ENCODE measurements at regions not wholly inside any gene's neighbourhood (a gene's known extent, or its start where the extent isn't known, plus 50 kb on each side); places are given as distances from the start of the nearest gene placed in this dataset.
"Not testable (repeated sequence)": the region's sequence is repeated elsewhere in the genome, so short reads cannot be mapped to it uniquely, and the experiment has no call there.

DNA sequence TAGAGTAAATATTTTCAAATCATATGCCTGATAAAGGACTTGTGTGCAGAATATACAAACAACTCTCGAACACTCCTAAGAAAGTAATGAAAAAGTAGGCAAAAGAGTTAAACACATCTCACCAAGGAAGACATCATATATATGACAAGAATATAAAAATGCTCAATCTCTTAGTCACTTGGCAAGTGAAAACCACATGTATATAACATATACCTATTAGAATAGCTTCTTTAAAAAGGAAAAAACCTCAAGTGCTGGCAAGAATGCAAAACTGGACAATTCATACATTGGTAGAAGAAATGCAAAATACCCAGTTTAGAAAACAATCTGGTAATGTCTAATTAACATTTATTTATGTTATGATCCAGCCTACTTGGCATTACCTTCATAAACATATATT, 146.6 kb upstream of the DGKB start:
- DNase-seq (ENCODE audit: low spot score) = no peak

DNA sequence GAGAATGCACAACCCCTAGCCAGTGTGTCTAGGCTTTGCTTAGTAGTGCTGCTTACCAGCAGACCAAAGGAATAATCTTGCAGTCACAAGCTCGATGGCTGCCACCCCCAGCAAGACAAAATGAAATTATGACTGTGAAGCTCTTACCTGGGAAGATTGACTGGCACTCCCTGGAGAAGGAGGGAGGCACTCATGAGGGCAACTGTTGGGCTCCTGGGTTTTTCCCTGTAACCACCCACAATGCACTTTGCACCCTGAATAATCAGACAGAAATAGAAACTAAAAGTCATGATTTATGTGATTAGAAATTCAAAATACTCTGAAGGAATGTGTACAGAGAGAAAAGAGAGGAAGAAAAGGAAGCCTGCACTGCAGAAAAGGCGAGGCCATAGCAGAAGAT, 144.3 kb upstream of the DGKB start:
- no peak for DNase-seq (ENCODE audit: low spot score)

DNA sequence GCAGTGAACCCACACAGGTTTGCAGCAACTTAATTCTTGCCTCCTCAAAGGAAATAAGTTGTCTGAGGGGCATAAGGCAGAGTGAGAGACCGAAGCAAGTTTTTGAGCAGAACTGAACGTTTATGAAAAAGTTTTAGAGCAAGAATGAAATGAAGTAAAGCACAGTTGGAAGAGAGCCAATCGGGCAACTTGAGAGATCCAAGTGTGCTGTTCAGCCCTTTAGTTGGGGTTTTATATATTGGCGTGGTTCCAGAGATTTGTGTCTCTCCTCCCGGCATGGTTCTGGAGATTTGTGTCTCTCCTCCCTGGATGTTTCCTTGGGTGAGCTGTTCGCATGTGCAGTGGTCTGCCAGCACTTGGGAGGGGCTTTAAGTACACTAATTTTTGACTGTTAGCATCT, 141.4 kb upstream of the DGKB start:
- no peak for DNase-seq (ENCODE audit: low spot score)

DNA sequence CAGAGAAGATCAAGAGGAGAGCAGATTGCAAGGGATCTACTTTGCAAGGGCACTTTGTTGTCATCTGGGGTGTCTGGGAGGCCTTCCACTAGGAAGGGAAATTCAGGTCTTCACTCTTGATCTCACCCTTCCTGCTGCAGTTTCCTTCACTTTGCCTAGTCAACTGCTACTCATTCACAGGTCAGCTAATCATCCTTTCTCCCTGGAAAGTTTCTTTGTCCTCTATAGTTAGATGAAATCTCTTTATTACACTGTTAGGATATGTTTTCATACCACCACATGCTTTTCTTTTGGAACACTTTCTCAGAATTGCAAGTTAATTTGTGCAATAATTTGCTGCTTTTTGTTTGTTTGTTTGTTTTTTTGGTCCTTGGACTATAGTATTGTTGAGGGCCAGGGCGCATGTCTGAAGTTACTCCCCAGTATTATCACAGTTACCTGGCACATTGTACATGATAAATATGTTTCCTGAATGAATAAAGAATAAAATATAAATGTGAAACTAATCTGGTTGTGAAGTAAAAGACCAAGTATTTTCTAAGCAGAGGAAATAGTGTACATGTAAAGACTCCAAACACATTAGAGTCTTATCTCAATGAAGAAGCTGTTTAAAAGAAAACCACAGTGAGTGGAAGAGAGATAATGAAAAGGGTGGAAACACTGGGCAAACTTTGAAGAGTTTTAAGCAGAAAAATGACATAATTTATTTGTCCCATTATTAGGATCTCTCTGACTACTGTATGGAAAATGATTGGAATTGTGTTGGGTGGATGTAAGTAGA, 139.9 kb upstream of the DGKB start:
- DNase-seq (ENCODE audit: low spot score) = no peak

DNA sequence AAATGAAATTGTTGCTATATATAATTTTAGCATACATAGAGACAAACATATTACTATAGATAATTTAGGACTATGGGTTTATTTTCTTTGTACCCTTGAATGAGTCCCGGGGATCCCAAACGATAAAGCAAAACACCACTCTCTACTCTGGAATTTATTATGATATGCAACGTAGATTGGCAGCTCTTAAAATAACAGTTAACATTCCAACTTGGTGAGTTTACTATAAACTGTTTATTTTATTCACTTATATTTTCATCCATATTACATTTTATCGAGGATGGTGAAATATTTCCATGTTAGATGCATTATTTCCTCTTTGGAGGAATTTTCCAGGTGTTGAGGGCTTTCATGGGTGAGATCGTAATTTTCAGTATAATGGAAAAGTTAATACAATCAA, 138.7 kb upstream of the DGKB start:
- DNase-seq (ENCODE audit: low spot score) = no peak

DNA sequence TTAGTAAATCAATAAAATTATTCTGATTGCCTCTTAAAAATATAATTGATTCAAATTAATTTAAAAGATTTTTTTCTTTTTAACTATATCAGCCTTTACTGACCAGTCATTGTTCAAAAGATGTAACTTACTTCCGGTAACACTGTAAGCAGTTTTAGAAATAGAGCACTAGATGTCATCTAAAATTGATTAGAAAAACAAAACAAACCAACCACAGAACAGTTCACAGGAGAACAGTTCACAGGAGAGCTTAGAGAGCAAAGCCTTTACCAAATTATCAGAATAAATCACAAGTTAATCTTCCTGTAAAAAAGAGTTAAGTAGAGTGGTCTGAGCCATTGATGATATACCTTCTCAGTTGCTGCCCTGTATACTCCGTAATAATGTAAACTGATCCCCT, 133.3 kb upstream of the DGKB start:
- DNase-seq (ENCODE audit: low spot score) = no peak

DNA sequence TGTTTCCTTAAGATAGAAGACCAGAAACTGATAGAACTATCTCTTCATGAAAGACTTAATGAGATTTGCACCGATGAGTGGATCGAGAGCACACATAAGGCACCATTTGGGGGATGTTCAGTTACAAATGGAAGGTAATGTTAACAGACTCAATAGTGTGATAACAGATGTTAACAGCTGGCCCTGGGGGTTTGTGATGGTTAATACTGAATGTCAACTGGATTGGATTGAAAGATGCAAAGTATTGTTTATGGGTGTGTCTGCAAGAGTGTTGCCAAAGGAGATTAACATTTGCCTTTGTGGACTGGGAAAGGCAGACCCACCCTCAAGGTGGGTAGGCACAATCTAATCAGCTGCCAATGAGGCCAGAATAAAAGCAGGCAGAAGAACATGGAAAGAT, 130.5 kb upstream of the DGKB start:
- DNase-seq (ENCODE audit: low spot score) = no peak

DNA sequence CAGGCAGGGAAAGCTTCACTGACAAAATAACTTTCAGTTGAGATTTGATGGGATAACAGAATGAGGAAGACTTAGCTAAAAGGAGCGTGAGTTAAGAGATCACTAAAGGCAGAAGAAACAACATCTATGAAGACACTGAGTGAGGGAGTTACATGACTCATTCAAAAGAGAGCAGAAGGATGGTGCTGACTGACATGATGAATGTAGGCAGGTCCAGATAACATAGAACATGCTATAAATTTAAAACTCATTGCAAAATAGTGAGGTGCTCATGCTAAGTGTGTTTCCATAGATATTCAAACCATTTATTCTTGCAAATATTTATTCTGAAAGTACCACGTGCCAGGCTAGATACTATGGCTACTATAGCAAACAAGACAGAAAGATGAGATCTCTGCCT, 116.4 kb upstream of the DGKB start:
- DNase-seq (ENCODE audit: low spot score) = no peak

DNA sequence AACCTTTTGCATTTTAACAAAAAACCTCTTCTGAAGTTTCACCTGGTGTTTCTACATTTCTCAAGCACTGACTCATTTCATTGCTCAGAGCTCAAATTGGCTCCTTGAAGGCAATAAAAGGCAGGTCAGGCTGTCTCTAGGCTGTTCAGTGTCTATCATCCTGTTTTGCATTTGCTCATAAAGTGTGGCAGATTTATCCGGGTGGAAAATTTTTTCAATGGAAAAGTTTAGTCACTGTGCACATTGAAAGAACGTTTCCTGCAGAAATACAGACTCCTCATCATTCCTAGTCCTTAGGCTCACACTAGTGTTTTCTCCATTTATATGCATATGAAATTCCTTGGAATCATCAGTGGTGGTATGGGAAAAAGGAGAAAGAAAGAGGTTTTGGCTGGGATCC, 114.2 kb upstream of the DGKB start:
- peak; percentile 5 for DNase-seq (ENCODE audit: low spot score)

DNA sequence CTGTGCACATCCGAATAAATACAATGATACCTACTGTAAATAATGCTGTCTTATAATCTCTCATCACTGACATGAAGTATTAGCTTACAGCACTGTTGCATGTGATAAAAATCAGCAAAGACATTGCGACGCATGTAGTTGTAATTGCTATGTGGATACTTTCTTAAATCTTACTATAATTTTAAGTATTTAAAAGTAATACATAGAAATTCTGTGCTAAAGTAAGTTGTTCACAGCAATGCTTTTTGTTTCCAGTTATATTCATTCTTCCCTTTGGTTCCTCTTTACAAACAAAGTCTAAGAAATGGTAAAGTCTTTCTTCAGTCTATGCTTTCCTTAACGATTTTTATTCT, 113.7 kb upstream of the DGKB start:
- no peak for DNase-seq (ENCODE audit: low spot score)

DNA sequence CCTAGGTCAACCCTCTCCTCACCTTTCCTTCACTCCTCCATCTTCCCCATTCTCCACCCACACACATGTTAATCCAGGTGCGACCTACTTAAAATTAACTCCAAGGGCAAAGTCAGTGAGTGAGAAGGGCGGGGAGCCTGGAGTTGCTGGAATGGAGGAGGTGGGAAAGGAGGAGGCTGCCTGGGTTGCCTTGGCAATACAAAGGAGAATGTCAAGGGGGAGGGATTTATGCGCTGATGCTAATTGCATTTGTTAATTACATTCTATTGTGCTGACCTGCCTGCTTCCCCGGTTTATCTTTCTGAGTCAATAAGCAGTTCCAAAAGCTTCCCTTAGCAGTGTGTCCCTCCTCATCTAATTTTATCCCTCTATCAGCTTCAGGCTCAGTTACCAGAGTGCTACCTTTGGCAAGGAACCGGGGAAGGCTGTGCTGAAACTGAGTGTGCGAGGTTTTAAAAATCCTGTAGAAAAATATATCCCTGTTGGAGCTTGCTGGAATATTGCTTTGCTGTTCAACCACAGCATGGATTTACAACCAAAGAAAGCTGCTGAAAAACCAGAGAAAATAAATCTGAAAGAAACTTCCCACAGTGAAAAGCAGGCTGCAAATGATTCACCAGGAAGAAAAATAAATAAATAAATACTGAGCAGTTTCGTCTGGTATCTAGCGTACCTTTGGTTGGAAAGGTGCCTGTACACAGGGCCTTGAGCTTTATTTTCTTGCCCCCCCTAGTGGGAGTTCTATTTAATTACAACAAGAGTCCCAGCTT, 113.2 kb upstream of the DGKB start:
- peak; percentile 64 for DNase-seq (ENCODE audit: low spot score)

DNA sequence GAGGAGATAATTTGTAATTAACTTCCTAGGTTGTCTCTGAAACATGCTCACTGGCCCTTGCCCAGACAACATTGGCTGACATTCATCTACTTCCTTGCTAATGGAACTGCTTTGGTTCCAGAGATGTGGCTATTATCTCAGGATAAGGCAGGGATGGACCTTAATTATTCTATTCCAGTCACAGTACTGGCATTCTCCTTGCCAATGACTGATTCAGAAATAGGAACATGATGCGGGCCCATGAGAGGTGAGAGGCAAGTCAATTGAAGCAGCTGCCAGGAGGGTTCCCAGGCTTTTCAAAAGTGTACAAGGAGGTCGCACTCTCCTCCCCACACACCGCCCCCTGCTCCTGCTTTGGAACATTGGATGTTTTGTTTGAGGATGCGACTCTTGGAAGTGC, 109.6 kb upstream of the DGKB start:
- DNase-seq (ENCODE audit: low spot score) = no peak

DNA sequence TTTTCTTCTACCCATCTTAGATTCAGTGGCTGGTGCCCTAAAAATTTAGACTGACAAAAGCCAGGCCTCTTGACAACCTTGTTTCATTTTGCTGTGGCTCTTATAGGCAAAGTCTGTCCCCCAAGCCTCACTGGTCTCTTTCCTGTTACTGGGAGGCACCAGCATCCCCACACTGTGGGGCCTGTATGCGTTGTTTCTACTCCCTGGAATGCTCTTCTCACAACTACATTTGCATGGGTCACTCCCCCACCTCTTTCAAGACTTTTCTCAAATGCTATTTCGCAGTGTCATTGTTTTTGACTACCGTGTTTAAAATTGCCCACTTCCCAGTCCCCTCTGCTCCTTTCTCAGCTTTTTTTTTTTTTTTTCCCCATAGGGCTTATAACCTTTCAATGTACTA, 108.7 kb upstream of the DGKB start:
- no peak for DNase-seq (ENCODE audit: low spot score)

DNA sequence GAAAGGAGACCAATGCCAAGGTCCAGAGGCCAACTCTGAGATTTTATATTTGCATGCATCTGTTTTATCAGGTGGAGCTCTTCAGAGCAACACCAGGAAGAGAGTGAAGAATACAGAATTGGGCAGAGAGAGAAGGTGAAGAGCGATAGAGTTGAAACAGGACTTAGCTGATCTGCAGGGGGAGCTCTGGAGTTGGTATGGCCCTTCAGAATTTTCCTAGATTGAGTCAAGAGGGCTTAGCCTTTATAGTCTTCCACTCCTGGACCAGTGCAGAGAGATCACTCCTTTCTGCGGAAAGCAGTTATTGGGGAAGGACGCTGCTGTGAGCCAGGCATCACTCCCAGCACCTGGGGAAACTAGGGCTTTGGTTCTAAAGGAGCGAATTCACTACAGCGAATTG, 105.0 kb upstream of the DGKB start:
- no peak for DNase-seq (ENCODE audit: low spot score)

DNA sequence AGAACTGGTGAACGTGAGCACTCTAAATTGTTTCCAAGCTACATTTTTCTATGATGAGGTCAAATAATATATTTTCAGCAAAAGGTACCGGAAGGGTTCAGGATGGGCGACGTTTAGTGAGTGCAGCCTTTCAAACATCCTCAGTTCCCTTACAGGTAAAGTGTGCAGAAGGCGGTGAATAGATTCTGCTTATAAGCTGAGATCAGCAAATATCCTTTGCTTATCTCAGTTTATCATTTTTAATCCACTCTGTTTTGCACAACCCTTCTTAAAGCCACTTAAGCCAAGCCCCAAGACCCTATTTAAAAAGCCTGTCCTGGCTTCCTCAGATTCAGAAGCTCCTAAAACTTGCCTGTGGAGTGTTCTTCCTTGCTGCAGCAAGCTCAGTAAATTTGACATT, 103.1 kb upstream of the DGKB start:
- no peak for DNase-seq (ENCODE audit: low spot score)

DNA sequence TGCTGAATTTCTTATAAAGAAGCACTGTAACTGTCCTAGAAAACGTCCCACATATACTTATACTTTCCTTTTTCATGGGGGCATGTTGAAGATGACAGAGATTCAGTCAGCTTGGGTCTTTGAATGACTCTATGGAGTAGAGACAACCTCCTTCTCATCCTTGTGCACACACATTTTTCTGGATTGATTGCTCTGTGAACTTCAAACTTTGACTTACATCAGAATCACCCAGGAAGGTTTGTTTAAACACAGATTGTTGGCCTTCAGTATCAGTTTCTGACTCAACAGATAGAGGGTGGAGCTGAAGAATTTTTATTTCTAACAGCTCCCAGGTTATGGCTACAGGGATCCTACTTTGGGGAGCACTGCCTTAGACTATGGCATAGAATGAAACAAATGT, 97.6 kb upstream of the DGKB start:
- DNase-seq (ENCODE audit: low spot score) = no peak

DNA sequence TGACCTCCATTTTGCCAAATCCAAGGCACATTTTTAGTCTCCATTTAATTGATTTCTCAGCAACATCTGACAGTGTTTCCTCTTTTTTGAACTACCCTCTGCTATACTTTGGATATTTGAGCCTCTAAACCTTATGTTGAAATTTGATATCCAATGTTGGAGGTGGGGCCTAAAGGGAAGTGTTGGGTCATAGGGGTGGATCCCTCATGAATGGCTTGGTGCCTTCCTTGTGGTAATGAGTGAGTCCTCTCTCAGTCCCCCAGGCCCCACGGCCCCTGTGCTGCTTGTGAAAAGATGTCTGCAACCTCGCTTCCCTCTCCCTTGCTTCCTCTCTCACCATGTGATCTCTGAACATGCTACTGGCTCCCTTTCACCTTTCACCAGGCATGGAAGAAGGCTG, 96.8 kb upstream of the DGKB start:
- no peak for DNase-seq (ENCODE audit: low spot score)

DNA sequence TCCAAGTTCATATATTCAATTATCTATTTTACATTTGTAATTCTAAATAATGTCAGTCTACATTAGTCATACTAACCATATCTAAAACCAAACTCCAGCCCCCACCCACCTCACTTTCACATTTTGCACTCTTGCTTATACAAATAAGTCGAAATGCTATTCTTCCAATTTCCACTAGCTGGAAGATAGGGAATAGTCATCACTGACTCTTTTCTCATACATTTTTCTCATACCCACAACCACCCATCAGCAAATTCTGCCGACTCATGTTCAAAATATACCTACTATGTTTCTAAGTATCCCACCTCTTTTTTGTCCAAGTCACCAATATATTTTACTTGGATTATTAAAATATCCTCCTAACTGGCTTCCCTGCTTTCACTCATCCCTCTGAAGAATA, 93.2 kb upstream of the DGKB start:
- no peak for DNase-seq (ENCODE audit: low spot score)

DNA sequence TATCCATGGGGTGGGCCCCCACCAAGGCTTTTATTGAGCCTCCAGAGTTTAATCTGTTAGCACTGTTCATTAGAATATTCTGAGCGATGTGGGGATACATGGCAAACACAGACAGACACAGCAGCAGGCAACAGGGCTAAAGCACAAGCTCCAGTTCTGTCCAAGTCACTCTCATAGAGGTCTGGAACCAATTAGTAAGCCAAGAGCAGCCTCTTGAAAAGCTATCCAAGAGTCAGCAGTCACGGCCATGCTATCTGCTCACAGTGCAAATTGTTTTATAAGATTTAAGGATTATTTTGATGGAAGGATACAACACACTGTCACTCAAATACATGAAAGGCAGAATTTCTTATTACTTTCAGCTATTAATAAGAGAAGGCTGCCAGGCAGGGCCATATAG, 86.4 kb upstream of the DGKB start:
- DNase-seq (ENCODE audit: low spot score) = peak; percentile 54

DNA sequence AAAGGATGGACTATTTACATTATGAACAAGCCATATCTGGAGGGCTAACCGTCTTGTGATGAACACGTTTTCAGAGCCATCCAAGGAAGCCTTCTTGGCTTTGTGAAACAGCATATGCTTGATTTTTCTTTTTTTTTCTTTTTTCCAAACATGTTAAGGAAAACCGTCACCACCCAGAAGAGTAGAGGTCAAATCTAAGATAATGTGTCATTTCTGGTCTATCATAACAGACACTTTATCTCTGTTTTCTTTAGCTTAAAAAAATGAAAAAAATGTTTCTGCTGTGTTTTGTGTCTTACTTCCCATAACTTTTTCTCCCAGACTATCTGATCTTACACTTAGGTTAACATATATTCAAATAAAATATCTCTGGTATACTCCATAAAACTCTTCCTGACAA, 76.1 kb upstream of the DGKB start:
- no peak for DNase-seq (ENCODE audit: low spot score)

DNA sequence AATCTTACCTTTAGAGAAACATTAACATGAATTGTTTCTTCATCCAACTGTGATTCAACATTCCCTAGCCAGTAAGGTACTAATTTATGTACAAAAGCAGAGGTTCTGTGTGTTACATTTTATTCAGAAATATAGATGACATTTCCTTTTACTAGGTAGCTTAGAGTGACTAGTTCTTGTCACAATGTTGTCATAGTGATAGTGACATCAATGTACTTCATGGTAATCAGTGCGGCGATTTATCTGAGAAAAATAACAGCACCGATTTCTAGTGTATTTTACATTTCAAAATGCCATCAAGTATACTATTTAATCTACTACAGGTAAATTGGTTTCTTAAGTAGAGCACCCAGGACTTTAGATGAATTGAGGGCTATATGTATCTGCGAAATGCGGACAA, 72.1 kb upstream of the DGKB start:
- DNase-seq (ENCODE audit: low spot score) = no peak

DNA sequence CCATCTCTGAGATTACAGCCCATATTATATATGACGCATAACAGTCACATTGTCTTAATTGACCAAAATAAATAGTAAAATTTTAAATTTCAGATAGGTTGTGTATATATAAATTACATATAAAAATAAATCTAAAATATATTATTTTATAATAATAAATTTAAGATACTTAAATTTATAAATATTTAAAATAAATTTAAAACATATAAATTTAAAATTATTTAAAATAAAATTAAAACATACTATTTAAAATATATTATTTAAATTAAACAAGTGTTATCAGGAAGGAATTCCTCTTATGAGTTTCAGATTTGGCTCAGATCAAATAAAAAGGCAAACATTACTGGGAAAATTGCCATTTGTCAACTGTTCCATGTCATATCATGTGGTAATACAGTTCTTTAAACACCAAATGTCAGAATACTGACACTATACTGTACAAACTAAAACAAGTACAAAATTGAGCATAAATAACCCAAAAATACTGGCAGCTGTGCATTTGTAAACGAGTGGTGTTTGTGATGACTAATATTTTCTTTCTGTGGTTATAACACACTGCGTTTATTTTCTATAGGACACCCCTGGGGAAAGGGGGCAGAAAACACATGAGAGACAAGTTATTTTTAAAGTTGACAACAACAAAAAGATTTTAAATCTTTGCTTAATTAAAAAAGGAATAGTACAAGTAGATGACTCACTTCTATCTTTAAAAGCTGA, 71.3 kb upstream of the DGKB start:
- DNase-seq (ENCODE audit: low spot score) = peak; percentile 6

DNA sequence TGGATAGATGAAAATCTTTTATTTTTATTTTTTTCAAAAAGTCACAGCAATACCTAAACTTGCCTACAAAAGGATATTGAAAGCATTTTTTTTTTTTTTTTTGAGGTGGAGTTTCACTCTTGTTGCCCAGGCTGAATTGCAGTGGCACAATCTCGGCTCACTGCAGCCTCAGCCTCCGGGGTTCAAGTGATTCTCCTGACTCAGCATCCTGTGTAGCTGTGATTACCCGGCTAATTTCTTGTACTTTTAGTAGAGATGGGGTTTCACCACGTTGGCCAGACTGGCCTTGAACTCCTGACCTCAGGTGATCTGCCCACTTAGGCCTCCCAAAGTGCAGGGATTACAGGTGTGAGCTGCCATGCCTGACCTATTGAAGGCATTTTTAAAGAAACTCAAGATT, 69.1 kb upstream of the DGKB start:
- DNase-seq (ENCODE audit: low spot score) = not testable (repeated sequence)
